Neural crest cell (in vitro differentiated cells): ENCODE measurements at regions not wholly inside any gene's neighbourhood (a gene's known extent, or its start where the extent isn't known, plus 50 kb on each side); places are given as distances from the start of the nearest gene placed in this dataset.
A peak's percentile ranks its signal among the peaks of the same experiment; 100 is the strongest.

Experiments
- DNase-seq: peaks from one replicate; pipeline ENCODE4 v3.0.0; 2021; ENCODE audit warnings: low read depth, mixed read lengths, low spot score
- H3K27ac Mint-ChIP-seq: one replicate; pipeline ENCODE4 v1.8.0; 2021; ENCODE audit warnings: mild to moderate bottlenecking, mixed read lengths; ENCODE audit not compliant: unreplicated experiment
- H3K27me3 Mint-ChIP-seq: 2 replicates; pipeline ENCODE4 v1.8.0; 2021; ENCODE audit warnings: low read depth, mild to moderate bottlenecking, mixed read lengths
- H3K36me3 Mint-ChIP-seq: 2 replicates; pipeline ENCODE4 v1.8.0; 2021; ENCODE audit warnings: low read depth, mild to moderate bottlenecking, mixed read lengths
- H3K4me1 Mint-ChIP-seq: 2 replicates; pipeline ENCODE4 v1.8.0; 2021; ENCODE audit warnings: mixed read lengths
- H3K4me3 Mint-ChIP-seq: one replicate; pipeline ENCODE4 v1.8.0; 2021; ENCODE audit warnings: mild to moderate bottlenecking, mixed read lengths
- H3K9me3 Mint-ChIP-seq: 2 replicates; pipeline ENCODE4 v1.8.0; 2021; ENCODE audit warnings: mixed read lengths
- TF ChIP-seq, protein P1 (sequence below): fragments of 200-600 bp; sonication (generic); conservative IDR thresholded peaks from 2 replicates; pipeline ENCODE4 v1.5.0; 2021; ENCODE audit warnings: antibody characterized with exemption, mild to moderate bottlenecking

DNA sequence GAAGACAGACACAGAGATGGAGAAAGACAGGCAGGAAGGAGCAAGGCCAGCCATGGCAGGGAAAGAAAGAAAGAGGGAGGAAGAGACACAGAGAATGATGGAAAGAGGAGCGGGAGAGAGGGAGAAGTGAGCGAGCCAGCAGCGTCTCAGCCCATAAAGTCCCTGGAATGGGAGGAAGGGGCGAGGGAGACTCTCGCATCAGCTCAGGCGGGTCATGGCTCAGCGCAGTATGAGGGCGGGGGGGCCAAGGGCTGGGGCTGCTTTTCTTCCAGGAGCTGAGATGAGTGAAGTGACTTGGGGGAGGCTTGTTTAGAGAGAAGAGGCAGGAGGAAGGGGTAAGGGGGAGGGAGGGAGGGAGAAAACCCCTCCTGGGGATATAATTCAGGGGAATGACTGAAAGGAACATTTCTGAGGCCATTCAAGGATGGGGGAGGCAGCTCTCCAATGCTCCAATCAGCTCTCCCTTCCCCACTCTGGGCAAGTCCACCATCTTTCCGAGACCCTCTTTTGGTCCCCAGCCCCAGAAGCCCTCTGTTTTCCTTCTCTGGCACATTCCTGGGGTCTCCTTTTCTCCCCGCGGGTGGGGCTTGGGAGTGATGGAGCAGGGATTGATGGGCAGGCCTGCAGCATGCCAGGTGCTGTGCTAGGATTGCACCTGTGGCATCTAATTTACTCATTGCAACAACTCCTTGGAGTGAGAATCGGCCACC lies 87.9 kb downstream of the HIF1AN start:
- H3K9me3 Mint-ChIP-seq: no peaks in the 10 kb centered on the region
- TF ChIP-seq, protein P1, sequence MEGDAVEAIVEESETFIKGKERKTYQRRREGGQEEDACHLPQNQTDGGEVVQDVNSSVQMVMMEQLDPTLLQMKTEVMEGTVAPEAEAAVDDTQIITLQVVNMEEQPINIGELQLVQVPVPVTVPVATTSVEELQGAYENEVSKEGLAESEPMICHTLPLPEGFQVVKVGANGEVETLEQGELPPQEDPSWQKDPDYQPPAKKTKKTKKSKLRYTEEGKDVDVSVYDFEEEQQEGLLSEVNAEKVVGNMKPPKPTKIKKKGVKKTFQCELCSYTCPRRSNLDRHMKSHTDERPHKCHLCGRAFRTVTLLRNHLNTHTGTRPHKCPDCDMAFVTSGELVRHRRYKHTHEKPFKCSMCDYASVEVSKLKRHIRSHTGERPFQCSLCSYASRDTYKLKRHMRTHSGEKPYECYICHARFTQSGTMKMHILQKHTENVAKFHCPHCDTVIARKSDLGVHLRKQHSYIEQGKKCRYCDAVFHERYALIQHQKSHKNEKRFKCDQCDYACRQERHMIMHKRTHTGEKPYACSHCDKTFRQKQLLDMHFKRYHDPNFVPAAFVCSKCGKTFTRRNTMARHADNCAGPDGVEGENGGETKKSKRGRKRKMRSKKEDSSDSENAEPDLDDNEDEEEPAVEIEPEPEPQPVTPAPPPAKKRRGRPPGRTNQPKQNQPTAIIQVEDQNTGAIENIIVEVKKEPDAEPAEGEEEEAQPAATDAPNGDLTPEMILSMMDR: no peak
- no peak for DNase-seq
- no peak overlapping the region for H3K27ac Mint-ChIP-seq
- peaks cover 63% of the 10 kb centered on the region for H3K27me3 Mint-ChIP-seq
- no peak overlapping the region for H3K4me3 Mint-ChIP-seq
- peaks cover 16% of the 10 kb centered on the region for H3K4me1 Mint-ChIP-seq
- no peaks in the 10 kb centered on the region for H3K36me3 Mint-ChIP-seq

DNA sequence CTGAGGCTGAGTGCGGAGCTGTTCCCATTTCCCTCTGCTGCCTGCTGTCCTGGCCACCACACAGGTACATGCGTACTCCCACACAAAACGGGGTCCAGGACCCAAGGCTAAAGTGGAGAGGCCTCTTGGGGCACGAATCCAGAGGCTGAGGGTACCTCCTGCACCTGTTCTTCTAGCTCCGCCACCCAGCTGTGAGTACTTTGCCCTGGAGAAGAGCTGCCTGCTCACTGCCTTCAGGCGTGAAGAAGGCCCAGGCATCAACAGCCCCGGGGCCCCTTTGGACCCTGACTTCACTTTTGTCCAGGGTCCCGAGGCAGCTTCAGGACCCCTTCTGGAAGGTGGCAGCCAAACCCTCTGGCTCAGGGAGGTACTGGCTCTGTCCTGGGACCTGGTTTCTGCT lies 88.6 kb downstream of the HIF1AN start:
- H3K36me3 Mint-ChIP-seq: no peaks in the 10 kb centered on the region
- TF ChIP-seq, protein P1: no peak
- H3K4me3 Mint-ChIP-seq: no peak overlapping the region
- H3K27ac Mint-ChIP-seq: no peak overlapping the region
- H3K9me3 Mint-ChIP-seq: no peaks in the 10 kb centered on the region
- no peak for DNase-seq
- peaks cover 16% of the 10 kb centered on the region for H3K4me1 Mint-ChIP-seq
- H3K27me3 Mint-ChIP-seq: peaks cover 57% of the 10 kb centered on the region

DNA sequence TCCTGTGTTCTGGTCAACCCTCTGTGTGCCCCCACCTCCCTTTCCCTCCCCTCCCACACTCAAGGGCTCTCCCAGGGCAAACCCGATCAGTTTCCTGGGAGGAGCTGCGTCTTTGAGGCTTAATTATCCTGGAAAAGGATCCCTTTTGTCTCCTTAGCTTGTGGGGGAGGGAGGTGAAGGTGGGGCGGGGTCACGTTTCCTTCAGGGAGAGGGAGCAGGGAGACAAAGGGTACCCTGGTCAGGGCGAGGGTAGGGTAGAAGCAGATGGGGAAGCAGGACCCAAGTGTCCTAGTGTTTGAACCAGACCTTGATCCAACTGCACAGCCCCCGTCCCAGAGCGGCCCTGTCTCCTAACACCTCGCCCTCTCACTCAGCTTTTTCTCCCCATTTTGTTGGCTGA lies 90.1 kb downstream of the HIF1AN start:
- DNase-seq: no peak
- H3K9me3 Mint-ChIP-seq: no peaks in the 10 kb centered on the region
- H3K36me3 Mint-ChIP-seq: no peaks in the 10 kb centered on the region
- H3K27ac Mint-ChIP-seq: peak overlapping the region; percentile 14
- H3K4me3 Mint-ChIP-seq: no peak overlapping the region
- TF ChIP-seq, protein P1: no peak
- H3K27me3 Mint-ChIP-seq: peaks cover 42% of the 10 kb centered on the region
- peaks cover 16% of the 10 kb centered on the region for H3K4me1 Mint-ChIP-seq

DNA sequence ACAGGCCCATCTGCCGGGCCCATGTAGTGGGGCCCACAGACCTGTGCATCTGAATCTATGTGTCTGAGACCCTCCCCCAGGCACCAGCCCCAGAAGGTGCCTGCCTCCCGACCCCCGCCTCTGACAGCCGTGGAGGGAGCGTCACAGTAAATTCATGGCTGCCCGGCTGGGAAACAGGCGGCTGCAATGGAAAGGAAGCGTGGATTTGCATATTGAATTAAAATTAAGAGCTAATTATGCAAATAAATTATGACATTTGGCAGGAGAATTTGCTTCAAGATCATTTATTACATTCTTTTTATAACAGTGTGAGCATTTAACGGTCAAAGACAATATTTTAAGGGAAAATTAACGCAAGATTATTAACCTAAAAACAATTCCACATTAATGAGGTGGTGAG lies 92.3 kb downstream of the HIF1AN start:
- Mint-ChIP-seq H3K4me1 (peaks cover 16% of the 10 kb centered on the region), H3K27me3 (peaks cover 34% of the 10 kb centered on the region), H3K27ac (no peak overlapping the region), H3K9me3 (no peaks in the 10 kb centered on the region), H3K36me3 (no peaks in the 10 kb centered on the region), H3K4me3 (no peak overlapping the region)
- DNase-seq: no peak
- TF ChIP-seq, protein P1: no peak

DNA sequence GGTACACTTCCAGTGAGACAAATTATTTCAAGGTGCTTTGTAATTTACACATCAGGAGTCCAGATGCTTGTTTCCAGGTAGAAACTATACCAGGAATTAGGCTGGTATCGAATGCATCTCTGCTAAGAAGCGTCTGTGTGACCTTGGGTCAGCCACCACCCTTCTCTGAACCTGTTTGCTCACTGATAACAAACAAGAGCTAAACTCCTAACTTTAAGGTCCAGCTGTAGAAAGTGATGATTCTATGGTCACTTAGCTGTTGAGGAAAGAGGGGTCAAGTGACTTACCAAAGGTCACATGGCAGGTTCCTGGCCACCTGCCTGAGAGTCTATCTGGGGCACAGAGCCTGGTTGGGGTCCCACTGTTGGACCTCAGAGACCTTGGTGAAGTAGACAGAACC lies 95.4 kb downstream of the HIF1AN start:
- H3K27me3 Mint-ChIP-seq: peaks cover 36% of the 10 kb centered on the region
- TF ChIP-seq, protein P1: no peak
- DNase-seq: no peak
- H3K36me3 Mint-ChIP-seq: no peaks in the 10 kb centered on the region
- no peak overlapping the region for H3K27ac Mint-ChIP-seq
- no peak overlapping the region for H3K4me3 Mint-ChIP-seq
- peaks cover 2% of the 10 kb centered on the region for H3K4me1 Mint-ChIP-seq
- no peaks in the 10 kb centered on the region for H3K9me3 Mint-ChIP-seq
